ENCODE measurements at regions not wholly inside any gene's neighbourhood (a gene's known extent, or its start where the extent isn't known, plus 50 kb on each side); places are given as distances from the start of the nearest gene placed in this dataset.

GRCh38 chr2:186433040-186433439 is 53.0 kb upstream of the ZC3H15 start:
- Histone ChIP-seq H3K27me3 (ENCODE audit: control insufficient read depth in 4 of 4, insufficient read depth in 4 of 4, low read length in 3 of 4) (no peaks in the 10 kb centered on the region), H3K9ac (ENCODE audit: low read depth in 1 of 2, low read length in 2 of 2) (no peak overlapping the region), H3K9me3 (ENCODE audit: control insufficient read depth in 4 of 4, low read length in 3 of 4) (no peaks in the 10 kb centered on the region), H3K4me1 (ENCODE audit: control insufficient read depth in 4 of 4, insufficient read depth in 4 of 4, low read length in 3 of 4) (peaks cover 5 to 19% (median 17%) of the 10 kb centered on the region in 4 donors), H3K27ac (ENCODE audit: low read depth in 1 of 2, low read length in 2 of 2) (no peak overlapping the region), H3K4me3 (ENCODE audit: low read depth in 1 of 3, low read length in 3 of 3) (no peak overlapping the region), H3K36me3 (ENCODE audit: control insufficient read depth in 4 of 4, insufficient read depth in 3 of 4, low read depth in 1 of 4, low read length in 3 of 4) (peaks cover 0 to 3% (median 0%) of the 10 kb centered on the region in 4 donors)
- no peak for DNase-seq (ENCODE audit: low spot score)
- 95% methylated on average over 6 of the region's 6 CpGs for WGBS
- no peak for TF ChIP-seq RAD21 (IDR thresholded peaks at IDR 0.05)
- no peak for TF ChIP-seq FOXA2 (IDR thresholded peaks at IDR 0.05)
- no peak for TF ChIP-seq HNF4A (conservative IDR thresholded peaks at IDR 0.05)
- no peak for TF ChIP-seq JUND (IDR thresholded peaks at IDR 0.05)
- TF ChIP-seq ZBTB33 (IDR thresholded peaks at IDR 0.05), result no peak
- no peak for TF ChIP-seq YY1 (IDR thresholded peaks at IDR 0.05)
- TF ChIP-seq CTCF (IDR thresholded peaks at IDR 0.05; ENCODE audit: low read depth, low read length, missing input control), result no peak
- no peak for TF ChIP-seq TAF1 (conservative IDR thresholded peaks at IDR 0.05)
- no peak for TF ChIP-seq RXRA (IDR thresholded peaks at IDR 0.05)
- no peak for TF ChIP-seq ATF3 (IDR thresholded peaks at IDR 0.05)
- no peak for TF ChIP-seq NR2F2 (IDR thresholded peaks at IDR 0.05)
- no peak for TF ChIP-seq EGR1 (IDR thresholded peaks at IDR 0.05; ENCODE audit: low read depth in 2 of 2)
- TF ChIP-seq SP1 (IDR thresholded peaks at IDR 0.05), result no peak
- TF ChIP-seq GABPA (IDR thresholded peaks at IDR 0.05 in 1 of 2, conservative IDR thresholded peaks at IDR 0.05 in 1 of 2), result no peak
- no peak for TF ChIP-seq HNF4G (IDR thresholded peaks at IDR 0.05)
- no peak for TF ChIP-seq MAX (IDR thresholded peaks at IDR 0.05)

- no peaks in the 10 kb centered on the region for H3K9me3 ChIP-seq (ENCODE audit: control insufficient read depth in 4 of 4, low read length in 3 of 4)
- peaks cover 5 to 19% (median 15%) of the 10 kb centered on the region in 4 donors for H3K4me1 ChIP-seq (ENCODE audit: control insufficient read depth in 4 of 4, insufficient read depth in 4 of 4, low read length in 3 of 4)
- H3K36me3 ChIP-seq (ENCODE audit: control insufficient read depth in 4 of 4, insufficient read depth in 3 of 4, low read depth in 1 of 4, low read length in 3 of 4), result peaks cover 0 to 3% (median 0%) of the 10 kb centered on the region in 4 donors
- H3K4me3 ChIP-seq (ENCODE audit: low read depth in 1 of 3, low read length in 3 of 3), result no peak overlapping the region
- H3K27me3 ChIP-seq (ENCODE audit: control insufficient read depth in 4 of 4, insufficient read depth in 4 of 4, low read length in 3 of 4), result no peaks in the 10 kb centered on the region
- DNase-seq (ENCODE audit: low spot score), result no peak
- no peak overlapping the region for H3K27ac ChIP-seq (ENCODE audit: low read depth in 1 of 2, low read length in 2 of 2)
- H3K9ac ChIP-seq (ENCODE audit: low read depth in 1 of 2, low read length in 2 of 2), result no peak overlapping the region
- WGBS, result 42% methylated on average over 7 of the region's 7 CpGs
- TF ChIP-seq HNF4G (IDR thresholded peaks at IDR 0.05), result peak; percentile 64
- no peak for TF ChIP-seq REST (IDR thresholded peaks at IDR 0.05)
- TF ChIP-seq MAX (IDR thresholded peaks at IDR 0.05), result no peak
- TF ChIP-seq RXRA (IDR thresholded peaks at IDR 0.05), result peak; percentile 26 to 68
- TF ChIP-seq SP1 (IDR thresholded peaks at IDR 0.05), result peak; percentile 48
- no peak for TF ChIP-seq NR2F2 (IDR thresholded peaks at IDR 0.05)
- TF ChIP-seq ZBTB33 (IDR thresholded peaks at IDR 0.05), result no peak
- TF ChIP-seq FOXA1 (IDR thresholded peaks at IDR 0.05), result peak; percentile 34
- TF ChIP-seq RAD21 (IDR thresholded peaks at IDR 0.05), result peak; percentile 11 to 18
- TF ChIP-seq TAF1 (conservative IDR thresholded peaks at IDR 0.05), result no peak
- TF ChIP-seq EGR1 (IDR thresholded peaks at IDR 0.05; ENCODE audit: low read depth in 2 of 2), result no peak
- peak; percentile 95 to 96 for TF ChIP-seq HNF4A (conservative IDR thresholded peaks at IDR 0.05)
- TF ChIP-seq CTCF (IDR thresholded peaks at IDR 0.05; ENCODE audit: low read depth, low read length, missing input control), result no peak
Measured at GRCh38 chr2:186433777-186434432, 52.2 kb upstream of the ZC3H15 start.

All from liver (tissue), 8 donors.